ENCODE measurements at regions not wholly inside any gene's neighbourhood (a gene's known extent, or its start where the extent isn't known, plus 50 kb on each side); places are given as distances from the start of the nearest gene placed in this dataset.
A peak's percentile ranks its signal among the peaks of the same experiment; 100 is the strongest.

DNA sequence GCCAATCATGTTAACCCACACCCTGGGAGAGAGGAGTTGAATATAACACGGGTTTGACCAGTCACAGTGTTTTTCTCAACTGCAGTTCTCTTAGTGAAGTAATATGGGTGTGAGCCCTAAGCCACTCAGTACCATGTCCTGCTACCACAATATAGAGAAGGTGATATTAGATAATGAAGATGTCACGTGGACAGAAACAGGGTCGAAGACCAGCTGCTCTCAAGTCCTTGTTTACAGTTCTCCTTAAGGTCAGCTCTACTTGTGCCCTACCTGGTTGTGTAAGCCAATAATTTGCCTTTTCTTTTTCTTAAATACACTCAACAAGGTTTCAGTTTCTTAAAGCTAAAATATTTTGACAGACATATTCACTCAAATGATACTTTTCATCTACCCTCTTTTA, 128.3 kb upstream of the POT1 start:
- Histone ChIP-seq H3K4me1 (ENCODE audit: control insufficient read depth, insufficient read depth, low read length) (no peaks in the 10 kb centered on the region), H3K27me3 (ENCODE audit: control insufficient read depth, insufficient read depth, low read length) (no peaks in the 10 kb centered on the region), H3K36me3 (ENCODE audit: control insufficient read depth, insufficient read depth, low read length) (no peaks in the 10 kb centered on the region), H3K9me3 (ENCODE audit: control insufficient read depth, insufficient read depth, low read length) (no peaks in the 10 kb centered on the region), H3K27ac (ENCODE audit: low read depth, low read length) (no peak overlapping the region), H3K4me3 (ENCODE audit: low read depth, low read length) (no peak overlapping the region)
- no peak for DNase-seq (ENCODE audit: low read depth in 4 of 6, low spot score in 6 of 6)
- 83% methylated on average over 1 of the region's 3 CpGs for WGBS (ENCODE audit: insufficient coverage)

DNA sequence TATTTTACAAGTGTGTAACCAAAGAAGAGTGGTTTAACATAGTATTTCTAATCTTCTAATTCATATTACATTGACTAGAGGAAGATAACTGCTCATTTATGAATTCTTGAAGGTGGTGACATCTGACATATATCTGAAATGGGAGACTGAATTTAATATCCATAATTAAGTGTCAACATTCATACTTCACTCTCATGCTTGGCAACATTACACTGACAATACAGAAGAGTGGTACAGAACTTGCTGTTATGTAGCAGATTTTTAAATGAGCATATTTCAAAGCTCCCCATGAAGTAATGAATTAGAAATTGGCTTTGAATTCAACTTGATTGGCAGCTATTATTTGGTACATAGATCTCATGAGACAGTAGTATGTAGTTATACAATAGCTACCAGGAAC, 125.8 kb upstream of the POT1 start:
- H3K4me3 ChIP-seq (ENCODE audit: low read depth, low read length), result no peak overlapping the region
- no peak for DNase-seq (ENCODE audit: low read depth in 4 of 6, low spot score in 6 of 6)
- H3K27ac ChIP-seq (ENCODE audit: low read depth, low read length), result no peak overlapping the region

DNA sequence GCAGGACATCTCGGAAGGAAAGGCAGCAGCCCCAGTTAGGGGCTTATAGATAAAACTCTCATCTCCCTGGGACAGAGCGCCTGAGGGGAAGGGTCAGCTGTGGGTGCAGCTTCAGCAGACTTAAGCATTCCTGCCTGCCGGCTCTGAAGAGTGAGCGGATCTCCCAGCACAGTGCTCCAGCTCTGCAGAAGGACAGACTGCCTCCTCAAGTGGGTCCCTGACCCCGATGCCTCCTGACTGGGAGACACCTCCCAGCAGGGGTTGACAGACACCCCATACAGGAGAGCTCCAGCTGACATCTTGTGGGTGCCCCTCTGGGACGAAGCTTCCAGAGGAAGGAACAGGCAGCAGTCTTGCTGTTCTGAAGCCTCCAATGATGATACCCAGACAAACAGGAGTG, 117.1 kb upstream of the POT1 start:
- 98% methylated on average over 6 of the region's 6 CpGs for WGBS (ENCODE audit: insufficient coverage)
- Histone ChIP-seq H3K27me3 (ENCODE audit: control insufficient read depth, insufficient read depth, low read length) (no peaks in the 10 kb centered on the region), H3K4me1 (ENCODE audit: control insufficient read depth, insufficient read depth, low read length) (no peaks in the 10 kb centered on the region), H3K4me3 (ENCODE audit: low read depth, low read length) (no peak overlapping the region), H3K27ac (ENCODE audit: low read depth, low read length) (no peak overlapping the region), H3K36me3 (ENCODE audit: control insufficient read depth, insufficient read depth, low read length) (no peaks in the 10 kb centered on the region), H3K9me3 (ENCODE audit: control insufficient read depth, insufficient read depth, low read length) (no peaks in the 10 kb centered on the region)
- DNase-seq (ENCODE audit: low read depth in 4 of 6, low spot score in 6 of 6), result no peak

More for the DNA sequence above, 125.8 kb upstream of the POT1 start:
- no peaks in the 10 kb centered on the region for H3K4me1 ChIP-seq (ENCODE audit: control insufficient read depth, insufficient read depth, low read length)
- no peaks in the 10 kb centered on the region for H3K27me3 ChIP-seq (ENCODE audit: control insufficient read depth, insufficient read depth, low read length)
- no peaks in the 10 kb centered on the region for H3K9me3 ChIP-seq (ENCODE audit: control insufficient read depth, insufficient read depth, low read length)
- no peaks in the 10 kb centered on the region for H3K36me3 ChIP-seq (ENCODE audit: control insufficient read depth, insufficient read depth, low read length)

DNA sequence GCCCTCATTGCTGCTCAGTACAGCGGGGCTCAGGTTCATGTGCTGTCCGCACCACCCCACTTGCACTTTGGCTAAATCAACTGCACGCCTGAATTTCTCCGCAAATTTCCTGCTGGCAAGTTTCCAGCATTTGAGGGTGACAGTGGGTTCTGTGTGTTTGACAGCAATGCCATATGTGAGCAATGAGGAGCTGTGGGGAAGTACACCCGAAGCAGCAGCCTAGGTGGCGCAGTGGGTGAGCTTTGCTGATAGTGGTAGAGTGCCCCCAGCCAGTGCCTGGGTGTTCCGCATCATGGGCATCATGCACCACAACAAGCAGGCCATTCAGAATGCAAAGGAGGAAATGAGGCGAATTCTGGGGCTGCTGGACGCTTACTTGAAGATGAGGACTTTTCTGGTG, 103.9 kb upstream of the POT1 start:
- no peak overlapping the region for H3K27ac ChIP-seq (ENCODE audit: low read depth, low read length)
- no peak overlapping the region for H3K4me3 ChIP-seq (ENCODE audit: low read depth, low read length)
- no peaks in the 10 kb centered on the region for H3K9me3 ChIP-seq (ENCODE audit: control insufficient read depth, insufficient read depth, low read length)
- H3K27me3 ChIP-seq (ENCODE audit: control insufficient read depth, insufficient read depth, low read length), result no peaks in the 10 kb centered on the region
- WGBS (ENCODE audit: insufficient coverage), result 78% methylated on average over 3 of the region's 9 CpGs
- peaks cover 5% of the 10 kb centered on the region for H3K4me1 ChIP-seq (ENCODE audit: control insufficient read depth, insufficient read depth, low read length)
- no peaks in the 10 kb centered on the region for H3K36me3 ChIP-seq (ENCODE audit: control insufficient read depth, insufficient read depth, low read length)
- peak in 1 of 6 donors; percentile 15 for DNase-seq (ENCODE audit: low read depth in 4 of 6, low spot score in 6 of 6)

DNA sequence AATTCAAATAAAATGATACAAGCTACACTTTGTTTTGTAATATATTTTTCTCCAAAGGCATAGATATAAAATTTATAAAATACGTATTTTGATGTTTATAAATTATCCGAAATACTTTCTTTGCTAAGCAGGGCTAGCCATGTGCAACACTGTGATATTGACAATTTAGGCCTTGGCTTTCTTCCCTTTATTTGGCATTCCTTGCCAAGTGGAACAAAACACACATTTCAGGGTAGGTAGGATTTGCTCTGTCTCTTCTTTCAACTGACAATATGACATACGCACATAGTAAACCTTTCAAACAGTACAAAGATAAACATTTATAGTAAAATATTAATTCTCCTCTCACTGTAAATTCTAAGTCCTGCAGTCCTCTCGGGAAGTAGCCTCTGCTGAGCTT, 103.3 kb upstream of the POT1 start:
- Histone ChIP-seq H3K36me3 (ENCODE audit: control insufficient read depth, insufficient read depth, low read length) (no peaks in the 10 kb centered on the region), H3K9me3 (ENCODE audit: control insufficient read depth, insufficient read depth, low read length) (no peaks in the 10 kb centered on the region), H3K27ac (ENCODE audit: low read depth, low read length) (no peak overlapping the region), H3K4me1 (ENCODE audit: control insufficient read depth, insufficient read depth, low read length) (peaks cover 5% of the 10 kb centered on the region), H3K27me3 (ENCODE audit: control insufficient read depth, insufficient read depth, low read length) (no peaks in the 10 kb centered on the region), H3K4me3 (ENCODE audit: low read depth, low read length) (no peak overlapping the region)
- no peak for DNase-seq (ENCODE audit: low read depth in 4 of 6, low spot score in 6 of 6)
- no CpG with 5 or more reads among the region's 4 CpGs for WGBS (ENCODE audit: insufficient coverage)

DNA sequence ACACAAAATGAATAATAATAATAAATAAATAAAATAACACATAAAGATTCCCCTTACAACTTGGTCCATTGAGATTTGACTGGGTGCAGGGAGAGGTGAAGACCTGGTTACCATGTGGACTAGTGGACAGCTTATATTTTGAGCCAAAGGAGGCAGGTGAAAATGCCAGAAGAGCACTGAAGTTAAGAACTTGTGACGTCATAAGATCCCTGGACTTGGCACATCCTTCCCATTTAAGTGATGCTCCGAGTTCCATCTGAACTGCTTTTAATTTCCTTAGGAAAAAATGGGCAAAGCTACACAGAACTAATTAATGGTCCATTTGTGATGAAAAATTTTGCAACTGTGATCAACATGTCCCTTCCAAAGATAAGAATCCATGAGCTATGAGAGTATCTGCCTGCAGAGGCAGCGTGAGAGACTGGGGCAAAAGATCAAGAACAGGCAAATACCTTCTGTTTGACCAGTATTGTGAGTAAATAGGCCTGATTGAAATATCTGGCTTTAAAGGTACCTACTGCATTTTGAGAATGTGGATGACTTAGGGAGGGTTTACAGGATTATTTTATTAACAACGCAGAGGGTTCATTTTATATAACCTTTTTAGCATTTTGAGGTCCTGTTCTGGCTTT, 101.2 kb upstream of the POT1 start:
- H3K4me1 ChIP-seq (ENCODE audit: control insufficient read depth, insufficient read depth, low read length), result peaks cover 5% of the 10 kb centered on the region
- H3K27me3 ChIP-seq (ENCODE audit: control insufficient read depth, insufficient read depth, low read length), result no peaks in the 10 kb centered on the region
- 94% methylated on average over 2 of the region's 4 CpGs for WGBS (ENCODE audit: insufficient coverage)
- H3K9me3 ChIP-seq (ENCODE audit: control insufficient read depth, insufficient read depth, low read length), result no peaks in the 10 kb centered on the region
- no peak overlapping the region for H3K4me3 ChIP-seq (ENCODE audit: low read depth, low read length)
- H3K27ac ChIP-seq (ENCODE audit: low read depth, low read length), result no peak overlapping the region
- no peak for DNase-seq (ENCODE audit: low read depth in 4 of 6, low spot score in 6 of 6)
- H3K36me3 ChIP-seq (ENCODE audit: control insufficient read depth, insufficient read depth, low read length), result no peaks in the 10 kb centered on the region

DNA sequence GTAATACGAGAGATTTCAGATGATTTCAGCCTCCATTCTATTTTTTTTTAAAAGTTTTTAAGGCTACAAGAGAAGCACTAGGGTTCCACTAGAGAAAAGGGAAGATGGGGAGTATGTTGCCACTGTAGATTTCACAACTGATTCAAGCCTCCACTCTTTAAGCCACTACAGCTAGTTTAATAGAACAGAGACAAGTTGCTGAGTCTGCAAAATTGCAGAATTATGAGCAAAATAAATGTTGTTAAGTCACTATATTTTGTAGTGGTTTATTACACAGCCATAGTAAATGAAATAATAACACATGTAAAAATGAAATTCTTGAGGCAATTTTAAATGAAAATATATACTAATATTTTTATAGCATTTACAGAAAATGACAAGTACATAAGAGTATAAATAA, 96.0 kb upstream of the POT1 start:
- no peaks in the 10 kb centered on the region for H3K36me3 ChIP-seq (ENCODE audit: control insufficient read depth, insufficient read depth, low read length)
- no peaks in the 10 kb centered on the region for H3K4me1 ChIP-seq (ENCODE audit: control insufficient read depth, insufficient read depth, low read length)
- no CpG with 5 or more reads among the region's 1 CpG for WGBS (ENCODE audit: insufficient coverage)
- H3K27ac ChIP-seq (ENCODE audit: low read depth, low read length), result no peak overlapping the region
- H3K9me3 ChIP-seq (ENCODE audit: control insufficient read depth, insufficient read depth, low read length), result no peaks in the 10 kb centered on the region
- no peaks in the 10 kb centered on the region for H3K27me3 ChIP-seq (ENCODE audit: control insufficient read depth, insufficient read depth, low read length)
- H3K4me3 ChIP-seq (ENCODE audit: low read depth, low read length), result no peak overlapping the region
- no peak for DNase-seq (ENCODE audit: low read depth in 4 of 6, low spot score in 6 of 6)

DNA sequence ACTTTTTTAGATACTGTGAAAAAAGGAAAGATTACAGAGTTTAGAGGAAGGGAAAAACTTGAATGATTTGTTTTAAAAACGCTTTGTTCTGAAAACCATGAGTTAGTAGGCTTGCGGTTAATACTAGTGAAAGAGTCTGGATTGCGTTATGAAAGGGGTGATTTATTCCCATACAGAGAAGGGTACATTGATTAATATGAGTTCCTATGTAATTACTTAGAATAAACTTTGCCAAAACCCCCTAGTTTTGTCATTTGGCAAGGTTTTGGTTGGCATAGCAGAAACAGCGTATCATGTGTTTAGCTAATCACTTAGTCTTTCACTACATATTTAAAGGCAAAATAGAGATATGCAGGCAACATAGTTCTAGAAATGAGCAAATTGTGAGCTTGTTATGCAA, 91.2 kb upstream of the POT1 start:
- peak in 1 of 6 donors; percentile 15 for DNase-seq (ENCODE audit: low read depth in 4 of 6, low spot score in 6 of 6)
- no peaks in the 10 kb centered on the region for H3K36me3 ChIP-seq (ENCODE audit: control insufficient read depth, insufficient read depth, low read length)
- no peak overlapping the region for H3K27ac ChIP-seq (ENCODE audit: low read depth, low read length)
- no peaks in the 10 kb centered on the region for H3K27me3 ChIP-seq (ENCODE audit: control insufficient read depth, insufficient read depth, low read length)
- WGBS (ENCODE audit: insufficient coverage), result 100% methylated on average over 1 of the region's 4 CpGs
- H3K4me1 ChIP-seq (ENCODE audit: control insufficient read depth, insufficient read depth, low read length), result no peaks in the 10 kb centered on the region
- no peak overlapping the region for H3K4me3 ChIP-seq (ENCODE audit: low read depth, low read length)
- H3K9me3 ChIP-seq (ENCODE audit: control insufficient read depth, insufficient read depth, low read length), result no peaks in the 10 kb centered on the region

DNA sequence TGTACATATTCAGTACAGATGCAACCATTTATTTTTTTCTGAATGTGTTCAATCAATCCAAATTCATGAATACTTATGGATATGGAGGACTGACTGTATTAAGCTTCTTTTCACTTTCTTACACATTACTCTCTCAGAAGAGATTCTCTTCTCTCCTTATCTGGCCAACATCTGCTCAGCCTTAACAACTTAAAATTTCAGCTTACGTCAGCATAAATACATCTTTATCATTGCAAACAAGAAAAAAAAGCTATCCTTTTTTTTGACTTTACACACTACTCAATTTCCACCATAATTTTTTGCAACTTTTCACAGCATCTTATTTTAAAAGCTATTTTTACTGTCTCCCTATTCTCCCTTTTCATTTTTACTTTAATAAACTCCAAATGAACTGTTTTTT, 80.9 kb upstream of the POT1 start:
- Histone ChIP-seq H3K27me3 (ENCODE audit: control insufficient read depth, insufficient read depth, low read length) (no peaks in the 10 kb centered on the region), H3K4me1 (ENCODE audit: control insufficient read depth, insufficient read depth, low read length) (no peaks in the 10 kb centered on the region), H3K4me3 (ENCODE audit: low read depth, low read length) (no peak overlapping the region), H3K27ac (ENCODE audit: low read depth, low read length) (no peak overlapping the region), H3K9me3 (ENCODE audit: control insufficient read depth, insufficient read depth, low read length) (no peaks in the 10 kb centered on the region), H3K36me3 (ENCODE audit: control insufficient read depth, insufficient read depth, low read length) (no peaks in the 10 kb centered on the region)
- no peak for DNase-seq (ENCODE audit: low read depth in 4 of 6, low spot score in 6 of 6)
- whole genome bisulfite sequencing (ENCODE audit: insufficient coverage), result 93% methylated on average over 1 of the region's 1 CpG

DNA sequence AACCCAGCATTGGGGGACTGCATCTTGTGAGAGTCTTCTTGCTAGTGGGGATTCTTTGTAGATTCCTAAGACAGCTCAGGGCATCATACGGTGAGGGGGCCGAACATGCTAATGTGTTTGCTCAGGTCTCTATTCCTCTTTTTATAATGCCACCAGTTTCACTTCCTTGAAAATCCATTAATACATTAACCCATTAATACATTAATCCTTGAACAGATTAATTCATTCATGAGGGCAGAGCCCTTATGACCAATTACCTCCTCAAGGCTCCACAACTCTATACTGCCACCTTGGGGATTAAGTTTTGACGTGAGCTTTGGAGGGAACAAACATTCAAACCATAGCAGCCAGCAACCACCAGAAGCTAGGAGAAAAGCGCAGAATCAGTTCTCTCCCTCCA, 67.2 kb upstream of the POT1 start:
- 72% methylated on average over 3 of the region's 4 CpGs for WGBS (ENCODE audit: insufficient coverage)
- Histone ChIP-seq H3K27ac (ENCODE audit: low read depth, low read length) (no peak overlapping the region), H3K36me3 (ENCODE audit: control insufficient read depth, insufficient read depth, low read length) (no peaks in the 10 kb centered on the region), H3K4me1 (ENCODE audit: control insufficient read depth, insufficient read depth, low read length) (no peaks in the 10 kb centered on the region), H3K4me3 (ENCODE audit: low read depth, low read length) (no peak overlapping the region), H3K27me3 (ENCODE audit: control insufficient read depth, insufficient read depth, low read length) (no peaks in the 10 kb centered on the region), H3K9me3 (ENCODE audit: control insufficient read depth, insufficient read depth, low read length) (peaks cover 2% of the 10 kb centered on the region)
- no peak for DNase-seq (ENCODE audit: low read depth in 4 of 6, low spot score in 6 of 6)
